PC-9 (cell line): ENCODE measurements at regions not wholly inside any gene's neighbourhood (a gene's known extent, or its start where the extent isn't known, plus 50 kb on each side); places are given as distances from the start of the nearest gene placed in this dataset.

ENCODE experiments used
- CTCF ChIP-seq: fragments of 200-600 bp; sonication (generic); conservative IDR thresholded peaks from 2 replicates; pipeline ENCODE4 v1.6.1; 2017; ENCODE audit warnings: mixed run types, antibody characterized with exemption, mild to moderate bottlenecking, moderate library complexity
- EZH2 ChIP-seq: fragments of 200-600 bp; sonication (generic); IDR thresholded peaks from 2 replicates; pipeline ENCODE4 v1.8.0; 2017; ENCODE audit warnings: antibody characterized with exemption, low read depth

GRCh38 chr1:161440312-161440894 lies 64.9 kb upstream of the FCGR2A start:
- TF ChIP-seq CTCF, result peak; percentile 82
- no peak for TF ChIP-seq EZH2
